PC-9 (cell line): ENCODE measurements at regions not wholly inside any gene's neighbourhood (a gene's known extent, or its start where the extent isn't known, plus 50 kb on each side); places are given as distances from the start of the nearest gene placed in this dataset.
A peak's percentile ranks its signal among the peaks of the same experiment; 100 is the strongest.

ENCODE experiments used
- BruUV-seq: library from RNA; stranded (reverse); fragments of 400-500 nt; replicated peaks from 2 replicates; lab custom pipeline; 2021; lab: Mats Ljungman, UMichigan
- CTCF ChIA-PET: fragments of 300-600 bp; sonication (Branson Sonifier 250); formaldehyde crosslinking; loops from one replicate; lab custom pipeline; 2022; ENCODE audit warnings: antibody characterized with exemption; lab: Charles Lee
- POLR2A ChIA-PET: fragments of 300-600 bp; sonication (Branson Sonifier 250); formaldehyde crosslinking; loops from one replicate; lab custom pipeline; 2022; ENCODE audit warnings: antibody characterized with exemption; ENCODE audit not compliant: unreplicated experiment; lab: Charles Lee
- DNase-seq, 2 experiments: peaks; one replicate each; pipeline versions ENCODE4 v3.0.0 to v3.0.0-alpha.2; 2015 to 2022; ENCODE audit warnings: mixed read lengths in 1 of 2
- H2AFZ ChIP-seq: fragments of 200-600 bp; sonication (generic); 2 replicates; pipeline ENCODE4 v1.8.1; 2017; ENCODE audit warnings: antibody characterized with exemption
- H3F3A ChIP-seq: fragments of 200-600 bp; sonication (generic); 2 replicates; pipeline ENCODE4 v1.8.1; 2017; ENCODE audit warnings: antibody characterized with exemption, mild to moderate bottlenecking, low read depth; ENCODE audit not compliant: insufficient read depth
- H3K27ac ChIP-seq: fragments of 200-600 bp; sonication (generic); 2 replicates; pipeline ENCODE4 v1.6.1; 2016; ENCODE audit warnings: mixed run types
- H3K27me3 ChIP-seq: fragments of 200-600 bp; sonication (generic); 2 replicates; pipeline ENCODE4 v1.6.1; 2016; ENCODE audit warnings: low read depth, mixed run types; ENCODE audit not compliant: insufficient read depth
- H3K36me3 ChIP-seq: fragments of 200-600 bp; sonication (generic); 2 replicates; pipeline ENCODE4 v1.6.1; 2016; ENCODE audit warnings: low read depth, mixed run types
- H3K4me1 ChIP-seq: fragments of 200-600 bp; sonication (generic); replicated peaks from 2 replicates; pipeline ENCODE4 v1.6.1; 2016; ENCODE audit warnings: mixed run types; ENCODE audit not compliant: insufficient read depth
- H3K4me2 ChIP-seq: fragments of 200-600 bp; sonication (generic); 2 replicates; pipeline ENCODE4 v1.6.1; 2017; ENCODE audit warnings: mixed run types
- H3K4me3 ChIP-seq: fragments of 200-600 bp; sonication (generic); 2 replicates; pipeline ENCODE4 v1.6.1; 2016; ENCODE audit warnings: mixed run types
- H3K79me2 ChIP-seq: fragments of 200-600 bp; sonication (generic); 2 replicates; pipeline ENCODE4 v1.6.1; 2017; ENCODE audit warnings: low read depth, mixed run types
- H3K9me2 ChIP-seq: fragments of 200-600 bp; sonication (generic); 2 replicates; pipeline ENCODE4 v1.8.1; 2017; ENCODE audit warnings: mild to moderate bottlenecking; ENCODE audit not compliant: insufficient read depth
- H3K9me3 ChIP-seq: fragments of 200-600 bp; sonication (generic); 2 replicates; pipeline ENCODE4 v1.8.1; 2016; ENCODE audit warnings: low read depth; ENCODE audit not compliant: insufficient read depth
- H4K20me1 ChIP-seq: fragments of 200-600 bp; sonication (generic); 2 replicates; pipeline ENCODE4 v1.8.1; 2017; ENCODE audit not compliant: insufficient read depth
- CTCF ChIP-seq: fragments of 200-600 bp; sonication (generic); conservative IDR thresholded peaks from 2 replicates; pipeline ENCODE4 v1.6.1; 2017; ENCODE audit warnings: mixed run types, antibody characterized with exemption, mild to moderate bottlenecking, moderate library complexity
- EZH2 ChIP-seq: fragments of 200-600 bp; sonication (generic); IDR thresholded peaks from 2 replicates; pipeline ENCODE4 v1.8.0; 2017; ENCODE audit warnings: antibody characterized with exemption, low read depth
- intact Hi-C: fragments of 100-400 bp; cut with micrococcal nuclease; formaldehyde crosslinking; loops from one replicate; pipeline ENCODE4 v1.10.0; 2022; ENCODE audit not compliant: unreplicated experiment

DNA sequence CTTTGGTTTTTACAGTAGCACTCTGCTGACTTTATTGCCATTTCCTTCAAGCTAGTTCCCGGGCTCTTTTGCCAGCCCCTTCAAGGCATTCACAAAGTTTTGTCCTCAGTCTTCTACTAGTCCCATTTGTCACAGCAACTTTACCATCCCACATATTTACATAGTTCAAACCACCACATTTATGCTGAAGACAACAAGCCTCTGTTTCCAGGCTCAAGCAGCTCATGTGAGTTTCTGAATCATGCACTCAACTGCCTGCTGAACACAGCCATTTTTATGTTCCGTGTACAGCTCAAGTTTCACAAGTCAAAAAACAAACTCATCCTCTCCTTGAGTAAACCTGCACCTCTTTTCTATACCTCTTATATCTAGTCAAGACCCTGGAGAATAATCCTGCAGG, 977.0 kb upstream of the SLC10A2 start:
- no peak for DNase-seq
- intact Hi-C loops = no loop called here
- Histone ChIP-seq H3K27me3 (no peaks in the 10 kb centered on the region), H3K9me2 (peaks cover 6% of the 10 kb centered on the region; the same call in 1 of the 2 replicates), H3K36me3 (no peaks in the 10 kb centered on the region), H3K27ac (no peak overlapping the region), H3F3A (no peaks in the 10 kb centered on the region), H3K4me2 (no peak overlapping the region), H3K4me3 (no peak overlapping the region), H3K4me1 (no peaks in the 10 kb centered on the region), H3K79me2 (no peaks in the 10 kb centered on the region), H4K20me1 (no peaks in the 10 kb centered on the region; the same call in 1 of the 2 replicates), H2AFZ (peak overlapping the region; percentile 62; the same call in 1 of the 2 replicates), H3K9me3 (no peaks in the 10 kb centered on the region; the same call in 1 of the 2 replicates)
- no TSS peak for BruUV-seq
- POLR2A ChIA-PET = no interaction called here
- CTCF ChIA-PET = no interaction called here
- TF ChIP-seq EZH2 = no peak
- no peak for TF ChIP-seq CTCF

DNA sequence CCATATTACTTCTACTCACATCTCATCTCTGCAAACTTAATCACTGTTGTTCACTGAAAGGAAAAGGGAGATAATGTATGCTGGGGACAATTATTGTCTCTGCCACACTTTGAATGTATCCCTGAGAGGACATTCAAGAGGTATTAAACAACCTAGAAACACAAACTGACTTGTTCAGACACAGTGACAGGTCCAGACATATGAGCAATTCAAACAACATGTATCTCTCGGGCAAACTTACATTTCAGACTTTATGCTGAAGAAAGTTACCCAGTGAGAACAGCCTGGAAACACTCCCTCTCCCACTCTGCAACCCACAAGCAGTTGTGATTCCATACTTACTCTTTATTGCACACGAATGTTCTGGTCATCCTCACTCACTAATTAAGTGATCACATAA, 968.7 kb upstream of the SLC10A2 start:
- no peak overlapping the region for H3K4me3 ChIP-seq
- ChIA-PET CTCF (no interaction called here), POLR2A (no interaction called here)
- H3K27me3 ChIP-seq = no peaks in the 10 kb centered on the region
- no TSS peak for BruUV-seq
- no peak for DNase-seq
- H3K36me3 ChIP-seq = no peaks in the 10 kb centered on the region
- intact Hi-C loops = no loop called here
- 0 out of 2 replicates have a peak, but pooled peaks cover 5% of the 10 kb centered on the region for H3K9me3 ChIP-seq
- H3F3A ChIP-seq = no peaks in the 10 kb centered on the region
- no peak for TF ChIP-seq CTCF
- no peak for TF ChIP-seq EZH2
- H3K4me1 ChIP-seq = no peaks in the 10 kb centered on the region
- H3K79me2 ChIP-seq = no peaks in the 10 kb centered on the region
- H2AFZ ChIP-seq = no peak overlapping the region
- H3K27ac ChIP-seq = no peak overlapping the region
- no peak overlapping the region for H3K4me2 ChIP-seq
- no peaks in the 10 kb centered on the region for H4K20me1 ChIP-seq
- H3K9me2 ChIP-seq = no peaks in the 10 kb centered on the region

DNA sequence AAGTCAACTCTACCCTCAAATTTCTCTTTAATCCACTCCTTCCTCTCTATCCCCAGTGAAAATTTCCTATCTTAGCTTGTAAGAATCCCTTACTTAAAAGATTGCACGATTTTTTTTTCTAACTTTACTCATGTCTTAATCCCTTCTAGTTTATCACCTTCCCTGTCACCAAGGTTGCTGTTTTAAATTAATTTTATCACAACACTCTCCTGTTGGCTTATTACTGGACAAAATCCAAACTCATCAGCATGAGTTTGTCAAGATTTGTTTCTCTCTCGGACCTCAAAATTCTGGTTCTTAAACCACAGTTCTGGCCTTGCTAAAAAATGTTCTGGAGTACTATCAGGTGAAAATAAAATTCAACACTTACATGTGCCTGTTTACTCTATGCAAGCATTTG, 959.1 kb upstream of the SLC10A2 start:
- ChIA-PET CTCF (no interaction called here), POLR2A (no interaction called here)
- H3F3A ChIP-seq = no peaks in the 10 kb centered on the region; the same call in 1 of the 2 replicates
- no peak overlapping the region; the same call in 1 of the 2 replicates for H2AFZ ChIP-seq
- no peaks in the 10 kb centered on the region for H3K27me3 ChIP-seq
- H3K36me3 ChIP-seq = no peaks in the 10 kb centered on the region
- no peak for DNase-seq
- H3K79me2 ChIP-seq = no peaks in the 10 kb centered on the region
- BruUV-seq = no TSS peak
- H4K20me1 ChIP-seq = no peaks in the 10 kb centered on the region
- no peak overlapping the region for H3K27ac ChIP-seq
- H3K4me1 ChIP-seq = no peaks in the 10 kb centered on the region
- no peaks in the 10 kb centered on the region; the same call in 1 of the 2 replicates for H3K9me2 ChIP-seq
- intact Hi-C loops = no loop called here
- TF ChIP-seq EZH2 (no peak), CTCF (no peak)
- H3K4me3 ChIP-seq = no peak overlapping the region
- no peaks in the 10 kb centered on the region; the same call in 1 of the 2 replicates for H3K9me3 ChIP-seq
- no peak overlapping the region for H3K4me2 ChIP-seq
